Smooth muscle cell of the brain vasculature (primary cell): ENCODE measurements at regions not wholly inside any gene's neighbourhood (a gene's known extent, or its start where the extent isn't known, plus 50 kb on each side); places are given as distances from the start of the nearest gene placed in this dataset.

Experiments
- DNase-seq: peaks from one replicate; pipeline ENCODE4 v3.0.0-alpha.2; 2012; ENCODE audit warnings: low read depth, low spot score

- DNase-seq, result no peak
Observed at GRCh38 chr19:31120952-31121351, 228.3 kb downstream of the TSHZ3 start.

- no peak for DNase-seq
Observed at GRCh38 chr19:31119951-31120690, 229.1 kb downstream of the TSHZ3 start.

DNA sequence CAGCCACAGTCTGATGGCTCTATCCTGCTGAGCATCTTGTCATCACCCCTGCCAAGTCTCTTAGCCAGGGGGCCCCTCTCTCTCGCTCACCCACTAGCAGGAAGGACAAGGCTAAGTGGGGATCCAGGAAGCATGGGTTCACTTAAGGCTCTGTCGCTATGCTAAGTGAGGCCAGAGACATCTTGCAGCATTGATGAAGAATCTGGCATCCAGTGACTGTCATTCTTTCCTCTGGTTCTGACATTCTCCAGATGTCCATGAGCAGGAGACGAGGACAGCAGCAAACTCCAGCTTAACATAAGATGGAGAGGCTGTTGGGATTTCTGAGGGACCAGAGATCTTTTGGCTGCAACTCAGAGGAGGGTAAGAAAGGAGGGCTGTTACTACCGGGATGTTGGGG is 230.2 kb downstream of the TSHZ3 start:
- no peak for DNase-seq

- DNase-seq, result no peak
Observed at GRCh38 chr19:31118287-31118955, 230.8 kb downstream of the TSHZ3 start.

DNA sequence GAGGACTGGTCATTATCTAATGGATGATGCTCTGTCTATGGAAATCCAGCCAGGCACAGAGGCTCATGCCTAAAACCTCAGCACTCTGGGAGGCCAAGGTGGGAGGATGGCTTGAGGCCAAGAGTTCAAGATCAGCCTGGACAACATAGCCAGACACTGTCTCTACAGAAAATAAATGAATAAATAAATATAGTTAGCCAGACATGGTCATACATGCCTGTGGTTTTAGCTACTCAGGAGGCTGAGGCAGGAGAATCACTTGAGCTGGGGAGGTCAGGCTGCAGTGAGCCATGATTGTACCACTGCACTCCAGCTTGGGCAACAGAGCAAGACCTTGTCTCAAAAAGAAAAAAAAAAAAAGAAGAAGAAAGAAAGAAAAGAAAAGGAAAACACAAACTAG is 234.7 kb downstream of the TSHZ3 start:
- no peak for DNase-seq

DNA sequence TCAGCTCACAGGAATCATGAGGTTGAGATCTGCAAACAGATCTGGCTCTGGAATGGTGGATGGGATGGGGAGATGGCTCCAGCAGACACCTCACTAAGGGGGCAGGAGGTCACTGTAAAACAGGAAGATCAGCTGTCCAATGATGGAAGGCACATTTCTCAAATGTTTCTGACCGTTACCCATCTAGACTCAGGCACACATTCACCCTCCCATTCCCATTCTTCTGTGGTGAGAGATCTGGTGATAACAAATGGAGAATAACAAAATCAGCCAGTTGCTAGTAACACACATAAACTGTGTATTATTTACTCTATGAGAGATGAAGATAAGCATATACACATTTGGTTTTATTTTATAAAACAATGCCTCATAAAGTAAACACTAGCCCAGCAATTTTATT is 235.9 kb downstream of the TSHZ3 start:
- no peak for DNase-seq

GRCh38 chr19:31112158-31112557 is 237.1 kb downstream of the TSHZ3 start:
- DNase-seq, result no peak

DNA sequence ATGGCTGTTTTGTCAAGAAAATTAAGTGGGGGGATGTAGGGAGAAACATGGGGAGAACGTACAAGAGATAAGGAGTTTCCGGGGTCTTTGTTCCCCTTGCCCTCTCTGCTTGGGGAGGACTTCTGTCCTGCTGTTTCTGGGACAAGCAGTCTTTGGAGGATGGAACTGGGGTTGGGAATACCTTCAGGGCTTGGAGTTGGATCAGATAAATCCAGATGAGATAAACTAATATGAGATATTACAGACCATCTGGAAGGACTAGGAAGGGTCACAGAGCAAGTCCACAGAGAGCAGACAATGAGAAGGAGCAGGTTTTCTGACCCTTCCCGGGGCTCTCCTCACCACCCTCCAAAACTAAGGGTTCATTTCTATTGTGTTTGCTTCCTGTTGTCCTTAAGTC is 237.5 kb downstream of the TSHZ3 start:
- no peak for DNase-seq

GRCh38 chr19:31110336-31110735 is 238.9 kb downstream of the TSHZ3 start:
- no peak for DNase-seq

- no peak for DNase-seq
Observed at GRCh38 chr19:31109636-31110035, 239.6 kb downstream of the TSHZ3 start.

DNA sequence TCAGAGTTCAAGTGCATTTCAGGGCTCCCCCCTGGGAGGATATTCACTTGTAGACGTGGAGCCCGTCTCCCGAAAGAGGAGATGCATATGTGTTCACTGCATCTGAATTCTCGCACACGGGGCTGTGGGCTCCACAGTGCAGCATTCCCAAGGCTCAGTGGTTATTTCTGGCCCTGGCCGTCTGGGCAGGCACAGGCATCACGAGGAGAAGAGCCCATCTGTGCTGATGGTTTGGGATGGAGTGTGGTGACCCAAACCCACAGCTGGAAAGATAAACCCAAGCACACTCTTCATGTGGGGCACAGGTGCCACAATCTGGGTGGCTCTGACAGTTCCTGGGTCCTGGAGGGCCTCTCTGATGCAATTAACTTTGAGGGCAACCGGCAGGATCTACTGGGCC is 242.1 kb downstream of the TSHZ3 start:
- DNase-seq, result no peak

GRCh38 chr19:31105761-31106160 is 243.5 kb downstream of the TSHZ3 start:
- DNase-seq, result no peak

- DNase-seq, result no peak
Observed at GRCh38 chr19:31104451-31104850, 244.8 kb downstream of the TSHZ3 start.

GRCh38 chr19:31103228-31103627 is 246.0 kb downstream of the TSHZ3 start:
- no peak for DNase-seq

DNA sequence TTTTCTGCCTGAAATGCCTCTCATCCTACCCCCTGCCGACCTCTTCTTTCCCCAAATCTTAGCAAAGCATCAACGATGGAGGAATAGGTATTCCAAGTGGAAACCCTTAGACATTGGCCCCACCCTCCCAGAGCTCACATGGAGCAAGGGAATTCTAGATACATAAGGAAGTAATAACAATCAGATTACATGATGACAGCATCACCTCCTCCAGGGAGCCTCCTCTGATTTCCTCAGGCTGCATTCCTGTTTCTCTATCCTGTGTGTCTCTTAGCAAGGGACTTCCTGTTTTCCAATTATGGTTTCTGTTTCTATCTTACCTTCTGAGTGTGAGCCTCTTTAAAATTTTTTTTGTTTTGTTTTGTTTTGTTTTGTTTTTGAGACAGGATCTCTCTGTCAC is 246.6 kb downstream of the TSHZ3 start:
- DNase-seq, result no peak

- no peak for DNase-seq
Observed at GRCh38 chr19:31100981-31101380, 248.3 kb downstream of the TSHZ3 start.

GRCh38 chr19:31100206-31100590 is 249.0 kb downstream of the TSHZ3 start:
- DNase-seq, result no peak

- DNase-seq, result no peak
Observed at GRCh38 chr19:31099515-31100205, 249.6 kb downstream of the TSHZ3 start.

DNA sequence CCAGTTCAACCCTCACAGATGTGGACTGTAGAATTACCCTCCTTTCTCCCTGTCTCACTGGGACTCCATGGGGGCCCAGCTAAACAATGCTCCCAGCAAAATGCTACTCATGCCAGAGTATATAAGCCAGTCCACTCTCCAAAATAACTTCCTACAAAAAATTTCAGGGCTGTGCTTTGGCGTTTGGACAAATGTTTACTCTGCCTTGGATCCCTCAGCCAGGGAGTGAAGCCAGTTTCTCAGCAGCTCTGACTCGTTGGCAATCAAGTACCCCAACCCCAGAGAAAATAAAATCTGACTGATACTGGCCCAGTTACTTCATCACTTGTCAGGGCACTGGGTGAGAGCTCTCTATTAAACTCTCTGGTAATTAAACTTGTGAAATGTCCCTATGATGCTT is 250.4 kb downstream of the TSHZ3 start:
- DNase-seq, result no peak

- DNase-seq, result no peak
Observed at GRCh38 chr19:31096935-31097545, 252.2 kb downstream of the TSHZ3 start.

GRCh38 chr19:31096062-31096830 is 253.0 kb downstream of the TSHZ3 start:
- no peak for DNase-seq
